K562 (cell line): ENCODE measurements at regions not wholly inside any gene's neighbourhood (a gene's known extent, or its start where the extent isn't known, plus 50 kb on each side); places are given as distances from the start of the nearest gene placed in this dataset.

Experiments used
- ATAC-seq: fragments of 200-7000 bp; cut with Tn5 transposase; 3 replicates; pipeline ENCODE4 v1.9.1; 2020; ENCODE audit warnings: moderate library complexity
- BruUV-seq: library from RNA; stranded (reverse); fragments of 400-500 nt; replicated peaks from 2 replicates; lab custom pipeline; 2021; lab: Mats Ljungman, UMichigan
- CTCF ChIA-PET: fragments of 300-600 bp; formaldehyde crosslinking; extraction: SDS; loops from one replicate; lab custom pipeline; 2021; ENCODE audit warnings: low intra/inter-chr PET ratio; lab: Yijun Ruan, JAX
- POLR2A ChIA-PET: fragments of 300-600, 350-650 bp; sonication (Branson Sonifier 250); formaldehyde crosslinking; extraction: SDS; loops from one replicate; lab custom pipeline; 2021; ENCODE audit warnings: antibody characterized with exemption, inconsistent platforms; lab: Yijun Ruan, JAX
- DNase-seq, 4 experiments: peaks; one replicate each; pipeline versions ENCODE4 v3.0.0 to v3.0.0-alpha.2; 2011 to 2018; ENCODE audit warnings: low spot score in 3 of 4, mixed read lengths in 3 of 4; ENCODE audit errors: extremely low read depth in 1 of 4
- FAIRE-seq: peaks from 2 replicates; lab custom pipeline; 2011; peaks lifted over from hg19 to GRCh38; lab: Jason Lieb, UNC
- H2AFZ ChIP-seq: 2 replicates; pipeline ENCODE4 v1.6.0; 2011; ENCODE audit warnings: low read depth, low read length, control low read depth, inconsistent platforms
- H3K27ac ChIP-seq: fragments of 200-600 bp; 3 replicates; pipeline ENCODE4 v1.8.0; 2011; ENCODE audit warnings: low read depth, mild to moderate bottlenecking, control low read depth, inconsistent platforms, low read length, moderate library complexity, mixed read lengths; ENCODE audit errors: extremely low read depth
- H3K27me3 ChIP-seq, 2 experiments: fragments of 300-600 bp in 1 of 2; 2 replicates in 1 of 2; 3 replicates in 1 of 2; pipeline versions ENCODE4 v1.6.0 to v1.8.0; 2011; ENCODE audit warnings: inconsistent platforms in 2 of 2, low read length in 2 of 2, mild to moderate bottlenecking in 1 of 2, mixed read lengths in 1 of 2, moderate library complexity in 1 of 2; ENCODE audit not compliant: control insufficient read depth in 2 of 2, insufficient read depth in 2 of 2
- H3K36me3 ChIP-seq: fragments of 300-600 bp; 3 replicates; pipeline ENCODE4 v1.8.0; 2011; ENCODE audit warnings: mild to moderate bottlenecking, low read length, inconsistent platforms; ENCODE audit not compliant: control insufficient read depth, insufficient read depth
- H3K4me1 ChIP-seq, 2 experiments: fragments of 200-600 bp in 1 of 2; replicated peaks in 1 of 2; 2 replicates in 1 of 2; 3 replicates in 1 of 2; pipeline versions ENCODE4 v1.5.1 to v1.8.0; 2011; ENCODE audit warnings: inconsistent platforms in 2 of 2, low read length in 2 of 2, mild to moderate bottlenecking in 1 of 2, mixed read lengths in 1 of 2, moderate library complexity in 1 of 2; ENCODE audit not compliant: control insufficient read depth in 2 of 2, insufficient read depth in 2 of 2
- H3K4me2 ChIP-seq: 2 replicates; pipeline ENCODE4 v1.6.1; 2011; ENCODE audit warnings: low read length, control low read depth, inconsistent platforms, mixed read lengths; ENCODE audit not compliant: insufficient read depth
- H3K4me3 ChIP-seq: fragments of 200-600 bp; sonication (generic), shearing (Covaris generic); 2 replicates; pipeline ENCODE4 v1.5.1; 2016; ENCODE audit warnings: control low read depth, inconsistent platforms
- H3K79me2 ChIP-seq: fragments of 200-600 bp; 3 replicates; pipeline ENCODE4 v1.8.0; 2011; ENCODE audit warnings: low read length, inconsistent platforms; ENCODE audit not compliant: control insufficient read depth, insufficient read depth
- H3K9ac ChIP-seq, 2 experiments: 2 replicates each; pipeline versions ENCODE4 v1.6.0 to v1.6.1; 2011; ENCODE audit warnings: low read depth in 2 of 2, low read length in 2 of 2, control low read depth in 1 of 2, inconsistent platforms in 1 of 2, mild to moderate bottlenecking in 1 of 2, mixed read lengths in 1 of 2; ENCODE audit not compliant: insufficient read depth in 1 of 2
- H3K9me1 ChIP-seq: one replicate; pipeline ENCODE4 v1.6.0; 2011; ENCODE audit warnings: inconsistent platforms, mild to moderate bottlenecking, low read length, moderate library complexity; ENCODE audit not compliant: control insufficient read depth, insufficient read depth
- H3K9me3 ChIP-seq: replicated peaks from 2 replicates; pipeline ENCODE4 v1.5.1; 2011; ENCODE audit warnings: low read depth, low read length, inconsistent platforms; ENCODE audit not compliant: control insufficient read depth, insufficient read depth
- H4K20me1 ChIP-seq: replicated peaks from 2 replicates; pipeline ENCODE4 v1.6.1; 2011; ENCODE audit warnings: low read length, inconsistent platforms, mixed read lengths; ENCODE audit not compliant: control insufficient read depth, insufficient read depth
- NCOR1 ChIP-seq: fragments of 450-650 bp; IDR thresholded peaks from 2 replicates; pipeline ENCODE4 v1.6.1; 2016; ENCODE audit warnings: mild to moderate bottlenecking, moderate library complexity
- SPI1 ChIP-seq: IDR thresholded peaks from 2 replicates; pipeline ENCODE4 v1.6.1; 2011; ENCODE audit warnings: low read depth, low read length, control low read depth, borderline replicate concordance
- SREBF1 ChIP-seq: fragments of 150-350 bp; IDR thresholded peaks from 2 replicates; pipeline ENCODE4 v1.6.1; 2014; ENCODE audit warnings: antibody characterized with exemption, low read depth, low read length, borderline replicate concordance
- TEAD1 ChIP-seq, 2 experiments: fragments of 450-650 bp in 1 of 2; sonication (generic) in 1 of 2; formaldehyde crosslinking; IDR thresholded peaks; 2 replicates each; pipeline versions ENCODE4 v1.4.0 to v1.8.0; 2020 to 2022; ENCODE audit warnings: mild to moderate bottlenecking in 2 of 2, missing genetic modification reagents in 1 of 2
- XRCC3 ChIP-seq: fragments of 450-650 bp; IDR thresholded peaks from 2 replicates; pipeline ENCODE4 v1.6.1; 2017; ENCODE audit warnings: mild to moderate bottlenecking, moderate library complexity
- ZKSCAN1 ChIP-seq: fragments of 150-350 bp; IDR thresholded peaks from 2 replicates; pipeline ENCODE4 v1.6.1; 2016; ENCODE audit warnings: low read depth, low read length
- WGBS: fragments of 100-300 bp; shearing (Covaris generic); methylation state at CpG from one replicate; pipeline ENCODE4 v1.1.6; 2016; ENCODE audit warnings: low coverage, mixed read lengths; ENCODE audit not compliant: insufficient coverage; ENCODE audit errors: missing lambda C conversion rate; 5-methylcytosine and 5-hydroxymethylcytosine counted together
- in situ Hi-C: fragments of 300-500 bp; cut with MboI; formaldehyde crosslinking; loops from 4 replicates; pipeline ENCODE4 v1.15.0; 2018; ENCODE audit warnings: inconsistent platforms, mixed read lengths
- intact Hi-C: fragments of 100-400 bp; cut with micrococcal nuclease; formaldehyde crosslinking; loops from 2 replicates; pipeline ENCODE4 v1.14.2; 2022
- TF ChIP-seq, protein P1 (sequence below): sonication (generic); formaldehyde crosslinking; IDR thresholded peaks from 2 replicates; pipeline ENCODE4 v1.8.0; 2022; ENCODE audit warnings: mild to moderate bottlenecking, missing genetic modification reagents
- TF ChIP-seq, protein P2 (sequence below): sonication (generic); IDR thresholded peaks from 2 replicates; pipeline ENCODE4 v1.6.1; 2016
- TF ChIP-seq, protein P3 (sequence below): fragments of 250-450 bp; sonication (Bioruptor Pico); IDR thresholded peaks from 2 replicates; pipeline ENCODE4 v1.4.0; 2020; ENCODE audit warnings: mild to moderate bottlenecking, moderate library complexity
- TF ChIP-seq, protein P4 (sequence below), 2 experiments: fragments of 150-350 bp in 1 of 2; IDR thresholded peaks; 2 replicates each; pipeline ENCODE4 v1.6.1; 2012 to 2016; ENCODE audit warnings: low read depth in 2 of 2, low read length in 2 of 2, mild to moderate bottlenecking in 1 of 2, moderate library complexity in 1 of 2

DNA sequence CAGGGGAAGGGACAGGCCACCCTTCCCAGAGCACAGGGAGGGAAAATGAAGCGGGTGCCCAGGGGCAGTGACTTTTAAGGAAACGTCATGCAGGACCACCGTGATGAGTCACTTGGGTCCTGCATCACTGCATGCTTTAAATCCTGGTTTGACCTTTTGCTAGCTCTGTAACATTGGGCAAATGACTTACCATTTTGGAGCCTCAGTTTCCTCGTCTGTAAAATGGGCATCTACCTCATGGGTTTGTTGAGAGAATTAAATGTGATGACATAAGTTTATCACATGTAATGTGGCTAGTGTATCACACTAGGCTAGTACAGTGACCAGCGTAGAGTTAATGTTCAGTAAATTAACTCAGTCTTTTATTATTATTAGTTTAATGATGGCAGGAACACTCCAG is 114.8 kb upstream of the IGSF21 start (continued):
- TF ChIP-seq XRCC3: no peak

DNA sequence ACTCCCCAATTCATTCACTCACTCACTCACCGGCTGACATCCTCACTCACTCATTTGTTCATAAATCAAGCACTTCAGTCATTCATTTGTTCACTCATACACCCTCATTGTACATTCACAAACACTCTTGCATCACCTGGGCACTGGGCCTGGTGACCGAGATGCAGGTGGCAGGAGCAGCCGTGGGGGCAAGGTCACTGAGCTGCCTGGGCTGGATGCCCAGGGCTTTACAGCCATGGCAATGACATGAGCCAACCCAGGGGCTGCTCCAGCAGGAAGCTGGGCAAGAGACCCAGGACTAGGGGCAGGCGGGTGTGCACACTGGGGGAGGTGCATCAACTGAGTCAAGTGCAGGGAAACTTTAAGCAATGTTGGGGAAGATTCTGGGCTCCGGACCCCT is 113.6 kb upstream of the IGSF21 start:
- Histone ChIP-seq H3K4me3 (no peak overlapping the region), H2AFZ (no peak overlapping the region), H3K27me3 (no peaks in the 10 kb centered on the region), H3K79me2 (no peaks in the 10 kb centered on the region), H3K9me3 (no peaks in the 10 kb centered on the region), H3K27ac (no peak overlapping the region), H3K36me3 (no peaks in the 10 kb centered on the region), H3K9me1 (no peaks in the 10 kb centered on the region), H3K9ac (no peak overlapping the region), H4K20me1 (no peaks in the 10 kb centered on the region; the same call in 1 of the 2 replicates), H3K4me1 (no peaks in the 10 kb centered on the region), H3K4me2 (no peak overlapping the region)
- DNase-seq (no peak), ATAC-seq (no peak), FAIRE-seq (no peak)
- WGBS: 0% methylated on average over 5 of the region's 5 CpGs
- in situ Hi-C loops: no loop called here
- BruUV-seq: no TSS peak
- ChIA-PET CTCF (no interaction called here), POLR2A (no interaction called here)
- intact Hi-C loops: no loop called here
- TF ChIP-seq, protein P1, sequence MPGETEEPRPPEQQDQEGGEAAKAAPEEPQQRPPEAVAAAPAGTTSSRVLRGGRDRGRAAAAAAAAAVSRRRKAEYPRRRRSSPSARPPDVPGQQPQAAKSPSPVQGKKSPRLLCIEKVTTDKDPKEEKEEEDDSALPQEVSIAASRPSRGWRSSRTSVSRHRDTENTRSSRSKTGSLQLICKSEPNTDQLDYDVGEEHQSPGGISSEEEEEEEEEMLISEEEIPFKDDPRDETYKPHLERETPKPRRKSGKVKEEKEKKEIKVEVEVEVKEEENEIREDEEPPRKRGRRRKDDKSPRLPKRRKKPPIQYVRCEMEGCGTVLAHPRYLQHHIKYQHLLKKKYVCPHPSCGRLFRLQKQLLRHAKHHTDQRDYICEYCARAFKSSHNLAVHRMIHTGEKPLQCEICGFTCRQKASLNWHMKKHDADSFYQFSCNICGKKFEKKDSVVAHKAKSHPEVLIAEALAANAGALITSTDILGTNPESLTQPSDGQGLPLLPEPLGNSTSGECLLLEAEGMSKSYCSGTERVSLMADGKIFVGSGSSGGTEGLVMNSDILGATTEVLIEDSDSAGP (CRISPR knock-in tag): no peak
- TF ChIP-seq SPI1: no peak
- TF ChIP-seq TEAD1 (CRISPR knock-in tag; IDR thresholded peaks at IDR 0.05): no peak
- TF ChIP-seq, protein P2, sequence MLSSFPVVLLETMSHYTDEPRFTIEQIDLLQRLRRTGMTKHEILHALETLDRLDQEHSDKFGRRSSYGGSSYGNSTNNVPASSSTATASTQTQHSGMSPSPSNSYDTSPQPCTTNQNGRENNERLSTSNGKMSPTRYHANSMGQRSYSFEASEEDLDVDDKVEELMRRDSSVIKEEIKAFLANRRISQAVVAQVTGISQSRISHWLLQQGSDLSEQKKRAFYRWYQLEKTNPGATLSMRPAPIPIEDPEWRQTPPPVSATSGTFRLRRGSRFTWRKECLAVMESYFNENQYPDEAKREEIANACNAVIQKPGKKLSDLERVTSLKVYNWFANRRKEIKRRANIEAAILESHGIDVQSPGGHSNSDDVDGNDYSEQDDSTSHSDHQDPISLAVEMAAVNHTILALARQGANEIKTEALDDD: no peak
- TF ChIP-seq, protein P3, sequence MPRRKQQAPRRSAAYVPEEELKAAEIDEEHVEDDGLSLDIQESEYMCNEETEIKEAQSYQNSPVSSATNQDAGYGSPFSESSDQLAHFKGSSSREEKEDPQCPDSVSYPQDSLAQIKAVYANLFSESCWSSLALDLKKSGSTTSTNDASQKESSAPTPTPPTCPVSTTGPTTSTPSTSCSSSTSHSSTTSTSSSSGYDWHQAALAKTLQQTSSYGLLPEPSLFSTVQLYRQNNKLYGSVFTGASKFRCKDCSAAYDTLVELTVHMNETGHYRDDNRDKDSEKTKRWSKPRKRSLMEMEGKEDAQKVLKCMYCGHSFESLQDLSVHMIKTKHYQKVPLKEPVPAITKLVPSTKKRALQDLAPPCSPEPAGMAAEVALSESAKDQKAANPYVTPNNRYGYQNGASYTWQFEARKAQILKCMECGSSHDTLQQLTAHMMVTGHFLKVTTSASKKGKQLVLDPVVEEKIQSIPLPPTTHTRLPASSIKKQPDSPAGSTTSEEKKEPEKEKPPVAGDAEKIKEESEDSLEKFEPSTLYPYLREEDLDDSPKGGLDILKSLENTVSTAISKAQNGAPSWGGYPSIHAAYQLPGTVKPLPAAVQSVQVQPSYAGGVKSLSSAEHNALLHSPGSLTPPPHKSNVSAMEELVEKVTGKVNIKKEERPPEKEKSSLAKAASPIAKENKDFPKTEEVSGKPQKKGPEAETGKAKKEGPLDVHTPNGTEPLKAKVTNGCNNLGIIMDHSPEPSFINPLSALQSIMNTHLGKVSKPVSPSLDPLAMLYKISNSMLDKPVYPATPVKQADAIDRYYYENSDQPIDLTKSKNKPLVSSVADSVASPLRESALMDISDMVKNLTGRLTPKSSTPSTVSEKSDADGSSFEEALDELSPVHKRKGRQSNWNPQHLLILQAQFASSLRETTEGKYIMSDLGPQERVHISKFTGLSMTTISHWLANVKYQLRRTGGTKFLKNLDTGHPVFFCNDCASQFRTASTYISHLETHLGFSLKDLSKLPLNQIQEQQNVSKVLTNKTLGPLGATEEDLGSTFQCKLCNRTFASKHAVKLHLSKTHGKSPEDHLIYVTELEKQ (CRISPR knock-in tag): no peak
- TF ChIP-seq NCOR1: no peak
- TF ChIP-seq, protein P4, sequence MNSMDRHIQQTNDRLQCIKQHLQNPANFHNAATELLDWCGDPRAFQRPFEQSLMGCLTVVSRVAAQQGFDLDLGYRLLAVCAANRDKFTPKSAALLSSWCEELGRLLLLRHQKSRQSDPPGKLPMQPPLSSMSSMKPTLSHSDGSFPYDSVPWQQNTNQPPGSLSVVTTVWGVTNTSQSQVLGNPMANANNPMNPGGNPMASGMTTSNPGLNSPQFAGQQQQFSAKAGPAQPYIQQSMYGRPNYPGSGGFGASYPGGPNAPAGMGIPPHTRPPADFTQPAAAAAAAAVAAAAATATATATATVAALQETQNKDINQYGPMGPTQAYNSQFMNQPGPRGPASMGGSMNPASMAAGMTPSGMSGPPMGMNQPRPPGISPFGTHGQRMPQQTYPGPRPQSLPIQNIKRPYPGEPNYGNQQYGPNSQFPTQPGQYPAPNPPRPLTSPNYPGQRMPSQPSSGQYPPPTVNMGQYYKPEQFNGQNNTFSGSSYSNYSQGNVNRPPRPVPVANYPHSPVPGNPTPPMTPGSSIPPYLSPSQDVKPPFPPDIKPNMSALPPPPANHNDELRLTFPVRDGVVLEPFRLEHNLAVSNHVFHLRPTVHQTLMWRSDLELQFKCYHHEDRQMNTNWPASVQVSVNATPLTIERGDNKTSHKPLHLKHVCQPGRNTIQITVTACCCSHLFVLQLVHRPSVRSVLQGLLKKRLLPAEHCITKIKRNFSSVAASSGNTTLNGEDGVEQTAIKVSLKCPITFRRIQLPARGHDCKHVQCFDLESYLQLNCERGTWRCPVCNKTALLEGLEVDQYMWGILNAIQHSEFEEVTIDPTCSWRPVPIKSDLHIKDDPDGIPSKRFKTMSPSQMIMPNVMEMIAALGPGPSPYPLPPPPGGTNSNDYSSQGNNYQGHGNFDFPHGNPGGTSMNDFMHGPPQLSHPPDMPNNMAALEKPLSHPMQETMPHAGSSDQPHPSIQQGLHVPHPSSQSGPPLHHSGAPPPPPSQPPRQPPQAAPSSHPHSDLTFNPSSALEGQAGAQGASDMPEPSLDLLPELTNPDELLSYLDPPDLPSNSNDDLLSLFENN (IDR thresholded peaks at IDR 0.05; ENCODE audit: low read depth in 2 of 2, low read length in 2 of 2): no peak
- no peak for TF ChIP-seq SREBF1
- no peak for TF ChIP-seq ZKSCAN1
